HUES64 (cell line): ENCODE measurements at regions not wholly inside any gene's neighbourhood (a gene's known extent, or its start where the extent isn't known, plus 50 kb on each side); places are given as distances from the start of the nearest gene placed in this dataset.

ENCODE experiments used
- H3K27ac ChIP-seq: 2 replicates; pipeline ENCODE4 v1.7.0; 2013; ENCODE audit warnings: low read depth, low read length, inconsistent platforms
- H3K27me3 ChIP-seq: 2 replicates; pipeline ENCODE4 v1.6.1; 2013; ENCODE audit warnings: mild to moderate bottlenecking, low read length; ENCODE audit not compliant: insufficient read depth
- H3K36me3 ChIP-seq: 2 replicates; pipeline ENCODE4 v1.6.1; 2013; ENCODE audit warnings: mild to moderate bottlenecking, low read length; ENCODE audit not compliant: insufficient read depth
- H3K4me1 ChIP-seq: 2 replicates; pipeline ENCODE4 v1.6.1; 2013; ENCODE audit warnings: mild to moderate bottlenecking, low read length, moderate library complexity; ENCODE audit not compliant: insufficient read depth
- H3K4me3 ChIP-seq: 2 replicates; pipeline ENCODE4 v1.5.1; 2013; ENCODE audit warnings: mild to moderate bottlenecking, low read length, moderate library complexity
- H3K9ac ChIP-seq: 2 replicates; pipeline ENCODE4 v1.6.1; 2013; ENCODE audit warnings: mild to moderate bottlenecking, low read depth, low read length
- H3K9me3 ChIP-seq: 2 replicates; pipeline ENCODE4 v1.6.1; 2013; ENCODE audit warnings: low read depth, low read length; ENCODE audit not compliant: insufficient read depth
- WGBS: fragments of 150-250, 120-280 bp; methylation state at CpG from one replicate; pipeline ENCODE4 v1.1.7; 2013; ENCODE audit warnings: missing lambda C conversion rate; 5-methylcytosine and 5-hydroxymethylcytosine counted together

DNA sequence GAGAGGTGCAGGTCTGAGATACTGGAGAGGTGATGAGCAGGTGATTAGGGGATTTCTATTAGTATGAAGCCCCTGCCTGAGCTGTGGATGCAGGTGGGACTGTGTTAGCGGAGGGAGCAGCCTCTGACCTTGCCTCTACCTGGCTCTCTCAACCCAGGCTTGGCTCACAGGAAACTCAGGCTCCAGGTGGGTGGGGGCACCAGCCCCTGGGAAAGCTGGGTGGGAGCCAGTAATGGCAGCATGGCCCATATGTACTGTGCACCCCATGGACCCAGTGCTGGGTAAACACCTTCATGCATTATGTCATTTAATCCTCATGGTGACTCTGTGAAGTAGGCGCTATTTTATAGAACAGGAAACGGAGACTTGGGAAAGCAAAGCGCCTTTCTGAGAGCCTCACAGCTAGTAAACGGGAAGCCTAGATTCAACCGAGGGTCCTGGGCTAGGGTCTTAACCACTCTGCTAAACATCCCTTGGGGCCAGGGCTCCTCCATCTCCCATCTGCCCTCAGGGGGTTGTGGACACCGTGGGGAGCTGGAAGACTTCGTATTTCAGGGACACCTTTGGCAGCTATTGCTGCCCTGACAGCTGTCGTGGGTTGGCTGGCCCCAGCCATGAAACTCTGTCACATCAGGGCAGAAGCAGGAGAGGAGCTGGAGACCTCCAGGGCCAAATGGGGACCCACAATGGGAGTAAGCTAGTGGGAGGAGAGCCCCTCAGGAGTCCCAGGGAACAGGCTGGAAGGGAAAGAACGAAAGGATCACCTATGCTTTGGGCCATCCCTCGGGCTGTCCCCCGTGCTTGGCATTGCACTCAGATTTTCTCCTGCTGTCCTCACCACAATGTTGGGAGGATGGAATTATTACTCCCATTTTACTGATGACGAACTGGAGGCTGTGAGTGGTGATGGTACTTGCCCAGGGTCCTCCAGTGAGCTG, 59.6 kb upstream of the CSF3R start:
- no peaks in the 10 kb centered on the region for H3K4me1 ChIP-seq
- H3K27me3 ChIP-seq = no peaks in the 10 kb centered on the region
- 81% methylated on average over 13 of the region's 13 CpGs for WGBS
- no peaks in the 10 kb centered on the region for H3K9me3 ChIP-seq
- no peak overlapping the region for H3K27ac ChIP-seq
- H3K4me3 ChIP-seq = no peak overlapping the region
- no peaks in the 10 kb centered on the region for H3K36me3 ChIP-seq
- no peak overlapping the region for H3K9ac ChIP-seq

DNA sequence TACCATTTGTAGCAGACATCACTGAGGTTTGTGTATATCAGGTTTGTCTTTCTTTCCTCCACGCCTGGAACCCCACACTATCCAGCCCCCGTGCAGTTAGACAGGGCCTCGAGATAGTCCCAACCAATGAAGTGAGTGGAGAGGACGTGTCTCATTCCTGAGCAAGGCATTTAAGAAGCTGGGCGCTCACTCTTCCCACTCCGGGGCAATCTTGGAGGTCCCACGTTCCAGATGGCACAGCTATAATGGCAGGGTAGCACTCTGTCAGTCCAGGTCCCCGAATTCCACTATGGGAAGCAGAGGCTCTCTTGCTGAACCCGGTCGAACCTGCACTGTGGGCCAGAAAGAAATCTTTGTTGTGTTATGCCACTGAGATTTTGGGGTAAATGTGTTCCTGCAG, 57.3 kb upstream of the CSF3R start:
- Histone ChIP-seq H3K4me1 (no peaks in the 10 kb centered on the region), H3K36me3 (no peaks in the 10 kb centered on the region), H3K27ac (no peak overlapping the region), H3K9me3 (no peaks in the 10 kb centered on the region), H3K9ac (no peak overlapping the region), H3K27me3 (no peaks in the 10 kb centered on the region), H3K4me3 (no peak overlapping the region)
- 92% methylated on average over 10 of the region's 10 CpGs for WGBS

DNA sequence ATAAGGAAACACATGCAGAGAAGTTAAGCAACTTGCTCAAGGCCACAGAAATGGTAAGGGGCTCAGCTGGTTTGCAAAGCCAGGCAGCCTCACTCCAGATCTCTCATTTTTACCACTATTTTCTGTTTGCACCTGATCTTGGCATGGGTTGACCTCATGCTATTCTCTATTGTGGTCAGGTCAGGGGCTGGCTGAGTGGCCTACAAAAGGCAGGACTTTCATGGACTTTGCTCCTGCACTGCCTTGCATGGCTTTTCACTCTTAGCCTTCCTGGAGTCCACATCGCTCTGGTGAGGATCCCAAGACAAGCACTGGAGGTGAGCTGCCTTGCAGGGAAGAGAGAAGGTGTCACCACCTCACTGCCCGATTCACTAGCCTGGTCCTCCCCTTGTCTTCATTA, 56.8 kb upstream of the CSF3R start:
- no peaks in the 10 kb centered on the region for H3K27me3 ChIP-seq
- H3K9ac ChIP-seq = no peak overlapping the region
- no peak overlapping the region for H3K27ac ChIP-seq
- no peak overlapping the region for H3K4me3 ChIP-seq
- no peaks in the 10 kb centered on the region for H3K4me1 ChIP-seq
- 86% methylated on average over 2 of the region's 2 CpGs for WGBS
- H3K9me3 ChIP-seq = no peaks in the 10 kb centered on the region
- no peaks in the 10 kb centered on the region for H3K36me3 ChIP-seq

DNA sequence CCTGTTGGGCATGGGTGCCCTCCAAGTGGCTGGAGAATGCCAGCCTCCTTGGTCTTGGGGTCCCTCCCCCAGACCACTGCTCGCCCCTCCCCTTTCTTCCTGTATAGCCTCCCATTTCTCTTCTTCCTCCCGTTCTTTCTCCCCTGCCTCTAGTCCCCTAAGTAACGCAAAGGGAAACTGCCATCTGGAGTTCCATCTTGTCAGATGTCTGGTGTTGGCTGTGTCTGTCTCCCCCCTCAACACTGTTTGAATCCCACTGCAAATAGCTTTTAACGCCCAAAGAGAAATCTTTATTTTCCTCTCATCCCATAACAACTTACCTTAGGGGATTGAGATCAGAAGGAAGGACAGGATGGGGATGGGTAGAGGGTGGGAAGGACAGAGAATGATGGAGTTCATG, 55.3 kb upstream of the CSF3R start:
- Histone ChIP-seq H3K36me3 (no peaks in the 10 kb centered on the region), H3K9me3 (no peaks in the 10 kb centered on the region), H3K9ac (no peak overlapping the region), H3K4me3 (no peak overlapping the region), H3K27ac (no peak overlapping the region), H3K27me3 (no peaks in the 10 kb centered on the region), H3K4me1 (no peaks in the 10 kb centered on the region)
- WGBS = 80% methylated on average over 3 of the region's 4 CpGs

DNA sequence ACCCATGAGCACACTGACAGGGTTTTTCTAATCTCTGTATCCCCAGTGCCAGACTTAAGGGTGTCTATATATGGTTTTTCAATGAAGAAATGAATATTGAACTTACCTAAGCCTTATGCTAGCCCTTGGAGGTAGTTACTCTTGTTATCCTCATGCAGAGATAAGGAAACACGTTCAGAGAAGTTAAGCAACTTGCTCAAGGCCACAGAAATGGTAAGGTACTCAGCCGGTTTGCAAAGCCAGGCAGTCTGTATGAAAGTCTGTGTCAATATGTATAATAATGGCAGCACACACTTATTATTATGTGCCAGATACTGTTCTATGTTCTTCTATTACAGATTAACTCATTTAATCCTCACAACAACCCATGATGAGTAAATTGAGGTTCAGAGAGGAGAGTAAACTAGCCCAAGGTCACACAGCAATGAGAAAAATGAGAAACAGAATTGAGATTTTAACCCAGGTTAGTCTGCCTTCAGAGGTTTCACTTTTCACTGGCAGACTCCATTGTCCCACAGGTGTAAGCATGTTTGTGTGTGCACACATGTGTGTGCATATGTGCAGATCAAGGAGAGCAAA, 54.6 kb upstream of the CSF3R start:
- Histone ChIP-seq H3K27ac (no peak overlapping the region), H3K9ac (no peak overlapping the region), H3K4me1 (no peaks in the 10 kb centered on the region), H3K36me3 (no peaks in the 10 kb centered on the region), H3K9me3 (no peaks in the 10 kb centered on the region; the same call in 1 of the 2 replicates), H3K27me3 (no peaks in the 10 kb centered on the region), H3K4me3 (no peak overlapping the region)
- WGBS = 75% methylated on average over 2 of the region's 2 CpGs

DNA sequence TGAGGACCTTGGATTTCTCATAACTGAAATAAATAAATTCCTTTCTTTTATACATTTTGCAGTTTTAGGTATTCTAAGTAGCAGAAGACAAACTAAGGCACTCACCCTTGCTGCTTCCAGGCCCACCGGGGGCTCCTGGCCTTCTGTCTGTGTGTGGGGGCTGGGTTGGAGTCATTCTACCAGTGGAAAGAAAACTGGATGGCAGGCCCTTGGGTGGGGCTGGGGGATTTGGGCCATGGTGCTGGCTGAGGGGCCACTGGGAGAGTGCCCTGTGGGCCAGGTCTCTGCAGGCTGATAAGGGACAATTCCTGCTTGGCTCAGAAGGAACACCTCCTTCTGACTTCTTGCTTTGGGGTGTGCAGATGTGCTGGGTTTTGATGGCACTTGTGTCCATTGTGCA, 54.0 kb upstream of the CSF3R start:
- Histone ChIP-seq H3K9ac (no peak overlapping the region), H3K4me1 (no peaks in the 10 kb centered on the region), H3K36me3 (no peaks in the 10 kb centered on the region), H3K27ac (no peak overlapping the region), H3K27me3 (no peaks in the 10 kb centered on the region), H3K4me3 (no peak overlapping the region), H3K9me3 (no peaks in the 10 kb centered on the region; the same call in 1 of the 2 replicates)
- WGBS = 96% methylated on average over 1 of the region's 1 CpG

DNA sequence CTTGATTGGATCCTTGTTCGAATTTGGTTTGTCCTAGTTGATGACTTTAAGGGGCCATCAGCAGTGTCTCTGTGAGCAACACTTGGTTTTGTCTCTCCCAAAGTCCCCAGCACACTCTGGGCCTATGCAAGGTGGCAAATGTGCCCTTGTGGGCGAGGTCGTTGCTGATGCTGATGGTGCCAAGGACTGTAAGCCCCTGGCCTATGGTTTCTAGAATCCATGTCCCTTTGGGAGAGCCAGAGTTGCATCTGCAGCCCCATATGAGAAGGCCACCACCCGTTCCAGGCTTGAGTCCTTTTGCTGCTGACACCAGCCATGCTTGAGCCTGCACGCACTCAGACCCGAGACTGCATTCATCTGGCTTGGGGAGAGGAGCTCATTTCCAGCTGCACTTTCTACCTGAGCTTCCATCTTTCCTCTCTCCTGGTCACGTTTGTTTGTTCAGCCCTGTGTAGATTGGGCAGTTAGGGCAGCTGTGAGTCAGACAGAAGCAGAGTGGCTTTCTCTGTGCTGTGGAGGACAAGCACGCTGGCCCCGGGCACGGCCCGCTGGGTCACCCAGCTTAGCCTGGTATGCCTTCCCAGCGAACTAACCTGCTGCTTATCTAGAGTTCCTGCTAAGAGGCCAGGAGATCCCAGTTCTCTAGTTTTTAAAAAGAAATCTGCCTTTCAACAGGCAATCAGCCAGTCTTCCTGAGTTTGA, 52.1 kb upstream of the CSF3R start:
- no peaks in the 10 kb centered on the region for H3K4me1 ChIP-seq
- H3K27ac ChIP-seq = no peak overlapping the region
- no peak overlapping the region for H3K9ac ChIP-seq
- H3K9me3 ChIP-seq = no peaks in the 10 kb centered on the region; the same call in 1 of the 2 replicates
- no peak overlapping the region for H3K4me3 ChIP-seq
- H3K27me3 ChIP-seq = no peaks in the 10 kb centered on the region
- H3K36me3 ChIP-seq = no peaks in the 10 kb centered on the region
- 89% methylated on average over 12 of the region's 12 CpGs for WGBS

DNA sequence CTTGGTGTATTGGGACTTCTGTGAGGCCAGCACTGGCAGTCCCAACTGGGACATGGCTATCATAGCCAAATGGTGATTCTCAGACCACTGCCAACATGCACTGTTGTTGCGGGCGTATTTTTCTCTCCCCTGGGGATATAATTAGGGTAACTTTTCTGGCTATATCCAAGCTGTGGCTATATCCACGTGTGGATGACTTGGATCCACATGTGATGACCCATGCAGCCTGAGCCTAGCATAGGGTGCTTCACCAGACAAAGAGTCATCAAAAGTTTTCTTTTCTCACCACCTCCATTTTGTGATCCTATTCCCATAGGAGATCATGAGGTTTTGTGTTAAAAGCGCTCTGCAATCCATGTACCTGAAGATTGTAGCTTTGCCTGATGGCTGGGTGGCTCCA, 51.2 kb upstream of the CSF3R start:
- Histone ChIP-seq H3K9ac (no peak overlapping the region), H3K36me3 (no peaks in the 10 kb centered on the region), H3K4me3 (no peak overlapping the region), H3K4me1 (no peaks in the 10 kb centered on the region), H3K27me3 (no peaks in the 10 kb centered on the region), H3K27ac (no peak overlapping the region), H3K9me3 (no peaks in the 10 kb centered on the region; the same call in 1 of the 2 replicates)
- 91% methylated on average over 4 of the region's 4 CpGs for WGBS

DNA sequence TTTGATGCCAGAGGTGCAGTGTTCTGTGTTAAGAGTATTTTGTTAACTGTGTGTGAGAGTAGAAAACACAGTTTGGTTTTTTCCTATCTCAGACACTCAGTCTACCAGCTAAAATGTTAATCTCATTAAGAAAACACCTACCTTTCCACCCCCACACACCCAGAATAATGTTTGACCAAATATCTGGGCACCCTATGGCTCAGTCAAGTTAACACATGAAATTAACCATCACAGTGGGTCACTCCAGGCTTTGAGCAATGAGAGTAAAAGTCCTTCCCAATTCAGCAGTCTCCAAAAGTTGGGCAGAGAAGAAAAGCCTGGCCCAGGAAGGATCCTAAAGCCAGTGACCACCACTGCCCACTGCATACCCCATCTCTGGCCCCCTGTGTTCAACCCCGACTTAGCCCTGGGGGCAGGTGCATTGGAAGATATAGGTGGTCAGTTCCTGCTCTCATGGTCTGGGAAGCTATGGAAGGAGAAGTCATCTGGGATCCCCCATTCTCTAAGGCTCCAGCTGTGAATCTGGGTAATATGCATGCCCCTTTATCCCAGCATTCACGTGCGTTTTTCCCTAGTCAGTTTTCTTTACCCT, 50.2 kb upstream of the CSF3R start:
- no peaks in the 10 kb centered on the region for H3K4me1 ChIP-seq
- H3K4me3 ChIP-seq = no peak overlapping the region
- H3K9ac ChIP-seq = no peak overlapping the region
- no peak overlapping the region for H3K27ac ChIP-seq
- no peaks in the 10 kb centered on the region for H3K36me3 ChIP-seq
- WGBS = 82% methylated on average over 2 of the region's 3 CpGs
- no peaks in the 10 kb centered on the region for H3K27me3 ChIP-seq
- H3K9me3 ChIP-seq = no peaks in the 10 kb centered on the region; the same call in 1 of the 2 replicates
